SK-N-SH treated with all-trans-retinoic acid at 6 μM for 48 hours (cell line): ENCODE measurements at regions not wholly inside any gene's neighbourhood (a gene's known extent, or its start where the extent isn't known, plus 50 kb on each side); places are given as distances from the start of the nearest gene placed in this dataset.

Experiments
- ARNTL ChIP-seq: fragments of 450-650 bp; formaldehyde crosslinking; IDR thresholded peaks from 2 replicates; pipeline ENCODE4 v1.5.0; 2020; ENCODE audit warnings: low read depth, mild to moderate bottlenecking, moderate library complexity, borderline replicate concordance
- BACH2 ChIP-seq: fragments of 250-450 bp; sonication (Bioruptor Pico); IDR thresholded peaks from 2 replicates; pipeline ENCODE4 v1.9.0; 2021; ENCODE audit warnings: mild to moderate bottlenecking, borderline replicate concordance
- CSDC2 ChIP-seq: fragments of 250-450 bp; sonication (Bioruptor Pico); IDR thresholded peaks from 2 replicates; pipeline ENCODE4 v1.5.0; 2020; ENCODE audit warnings: mild to moderate bottlenecking, moderate library complexity
- ESRRG ChIP-seq: fragments of 250-450 bp; sonication (Bioruptor Pico); IDR thresholded peaks from 2 replicates; pipeline ENCODE4 v1.6.1; 2021; ENCODE audit warnings: mild to moderate bottlenecking
- GLIS3 ChIP-seq: fragments of 250-450 bp; sonication (Bioruptor Pico); IDR thresholded peaks from 2 replicates; pipeline ENCODE4 v1.5.0; 2020; ENCODE audit warnings: mild to moderate bottlenecking, moderate library complexity
- PATZ1 ChIP-seq: fragments of 250-450 bp; sonication (Bioruptor Pico); IDR thresholded peaks from 2 replicates; pipeline ENCODE4 v1.8.0; 2020; ENCODE audit warnings: mild to moderate bottlenecking, moderate library complexity, borderline replicate concordance
- RARB ChIP-seq: fragments of 250-450 bp; sonication (Bioruptor Pico); IDR thresholded peaks from 2 replicates; pipeline ENCODE4 v1.8.0; 2021; ENCODE audit warnings: mild to moderate bottlenecking, moderate library complexity
- TCF4 ChIP-seq: fragments of 250-450 bp; sonication (Bioruptor Pico); IDR thresholded peaks from 2 replicates; pipeline ENCODE4 v1.8.0; 2021; ENCODE audit warnings: mild to moderate bottlenecking, moderate library complexity, borderline replicate concordance
- ZC3H10 ChIP-seq: fragments of 250-450 bp; sonication (Bioruptor Pico); IDR thresholded peaks from 2 replicates; pipeline ENCODE4 v1.5.1; 2021; ENCODE audit warnings: mild to moderate bottlenecking, moderate library complexity
- ZFP3 ChIP-seq: fragments of 250-450 bp; sonication (Bioruptor Pico); IDR thresholded peaks from 2 replicates; pipeline ENCODE4 v1.5.0; 2020; ENCODE audit warnings: mild to moderate bottlenecking, moderate library complexity
- ZFP30 ChIP-seq: fragments of 450-650 bp; formaldehyde crosslinking; IDR thresholded peaks from 2 replicates; pipeline ENCODE4 v1.5.0; 2022; ENCODE audit warnings: mild to moderate bottlenecking, moderate library complexity
- ZNF565 ChIP-seq: fragments of 450-650 bp; formaldehyde crosslinking; conservative IDR thresholded peaks from 2 replicates; pipeline ENCODE4 v1.5.0; 2020; ENCODE audit warnings: low read depth, mild to moderate bottlenecking, moderate library complexity
- ZNF8 ChIP-seq: fragments of 450-650 bp; formaldehyde crosslinking; IDR thresholded peaks from 2 replicates; pipeline ENCODE4 v1.5.0; 2020; ENCODE audit warnings: mild to moderate bottlenecking, moderate library complexity
- TF ChIP-seq, protein P1 (sequence below): fragments of 250-450 bp; sonication (Bioruptor Pico); IDR thresholded peaks from 2 replicates; pipeline ENCODE4 v1.5.1; 2020; ENCODE audit warnings: low read depth, mild to moderate bottlenecking, moderate library complexity

GRCh38 chr3:132838477-132838876, 116.3 kb upstream of the NPHP3 start:
- TF ChIP-seq, protein P1, sequence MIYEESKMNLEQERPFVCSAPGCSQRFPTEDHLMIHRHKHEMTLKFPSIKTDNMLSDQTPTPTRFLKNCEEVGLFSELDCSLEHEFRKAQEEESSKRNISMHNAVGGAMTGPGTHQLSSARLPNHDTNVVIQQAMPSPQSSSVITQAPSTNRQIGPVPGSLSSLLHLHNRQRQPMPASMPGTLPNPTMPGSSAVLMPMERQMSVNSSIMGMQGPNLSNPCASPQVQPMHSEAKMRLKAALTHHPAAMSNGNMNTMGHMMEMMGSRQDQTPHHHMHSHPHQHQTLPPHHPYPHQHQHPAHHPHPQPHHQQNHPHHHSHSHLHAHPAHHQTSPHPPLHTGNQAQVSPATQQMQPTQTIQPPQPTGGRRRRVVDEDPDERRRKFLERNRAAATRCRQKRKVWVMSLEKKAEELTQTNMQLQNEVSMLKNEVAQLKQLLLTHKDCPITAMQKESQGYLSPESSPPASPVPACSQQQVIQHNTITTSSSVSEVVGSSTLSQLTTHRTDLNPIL (CRISPR knock-in tag): no peak
- no peak for TF ChIP-seq ARNTL (CRISPR knock-in tag)
- no peak for TF ChIP-seq PATZ1 (CRISPR knock-in tag)
- no peak for TF ChIP-seq ZC3H10
- TF ChIP-seq ZNF8: no peak
- no peak for TF ChIP-seq ZFP3
- no peak for TF ChIP-seq GLIS3 (CRISPR knock-in tag)
- no peak for TF ChIP-seq RARB (CRISPR knock-in tag)
- TF ChIP-seq CSDC2 (CRISPR knock-in tag): no peak
- TF ChIP-seq TCF4: no peak
- TF ChIP-seq BACH2 (CRISPR knock-in tag): no peak
- TF ChIP-seq ESRRG (CRISPR knock-in tag): no peak
- TF ChIP-seq ZNF565 (CRISPR knock-in tag): no peak
- TF ChIP-seq ZFP30 (CRISPR knock-in tag): no peak
